PFSK-1 (cell line): ENCODE measurements at regions not wholly inside any gene's neighbourhood (a gene's known extent, or its start where the extent isn't known, plus 50 kb on each side); places are given as distances from the start of the nearest gene placed in this dataset.

Experiments used
- FOXP2 ChIP-seq: optimal IDR thresholded peaks from 2 replicates; pipeline ENCODE3; 2011; ENCODE audit warnings: borderline replicate concordance, control low read depth, inconsistent platforms; ENCODE audit not compliant: insufficient read depth; ENCODE audit errors: extremely low read length, extremely low read depth
- POLR2AphosphoS5 ChIP-seq: IDR thresholded peaks from 2 replicates; pipeline ENCODE4 v1.6.1; 2012; ENCODE audit warnings: low read depth, mild to moderate bottlenecking, control low read depth, low read length, moderate library complexity
- SIN3A ChIP-seq: IDR thresholded peaks from 2 replicates; pipeline ENCODE4 v1.6.1; 2012; ENCODE audit warnings: mild to moderate bottlenecking, low read length, moderate library complexity, borderline replicate concordance; ENCODE audit not compliant: insufficient read depth
- TAF1 ChIP-seq: IDR thresholded peaks from 2 replicates; pipeline ENCODE4 v1.6.1; 2012; ENCODE audit warnings: low read length, control low read depth, borderline replicate concordance; ENCODE audit not compliant: insufficient read depth
- TF ChIP-seq, protein P1 (sequence below), 2 experiments: IDR thresholded peaks; 2 replicates each; pipeline versions ENCODE4 v1.6.1 to v1.8.0; 2011 to 2012; ENCODE audit warnings: low read depth in 2 of 2, low read length in 2 of 2, control low read depth in 1 of 2, inconsistent platforms in 1 of 2, mild to moderate bottlenecking in 1 of 2, moderate library complexity in 1 of 2; ENCODE audit not compliant: insufficient read depth in 1 of 2

GRCh38 chr2:145548479-145548878 is 1028.6 kb upstream of the ZEB2 start:
- no peak for TF ChIP-seq SIN3A

GRCh38 chr2:145547620-145548019 is 1027.7 kb upstream of the ZEB2 start:
- TF ChIP-seq, protein P1, sequence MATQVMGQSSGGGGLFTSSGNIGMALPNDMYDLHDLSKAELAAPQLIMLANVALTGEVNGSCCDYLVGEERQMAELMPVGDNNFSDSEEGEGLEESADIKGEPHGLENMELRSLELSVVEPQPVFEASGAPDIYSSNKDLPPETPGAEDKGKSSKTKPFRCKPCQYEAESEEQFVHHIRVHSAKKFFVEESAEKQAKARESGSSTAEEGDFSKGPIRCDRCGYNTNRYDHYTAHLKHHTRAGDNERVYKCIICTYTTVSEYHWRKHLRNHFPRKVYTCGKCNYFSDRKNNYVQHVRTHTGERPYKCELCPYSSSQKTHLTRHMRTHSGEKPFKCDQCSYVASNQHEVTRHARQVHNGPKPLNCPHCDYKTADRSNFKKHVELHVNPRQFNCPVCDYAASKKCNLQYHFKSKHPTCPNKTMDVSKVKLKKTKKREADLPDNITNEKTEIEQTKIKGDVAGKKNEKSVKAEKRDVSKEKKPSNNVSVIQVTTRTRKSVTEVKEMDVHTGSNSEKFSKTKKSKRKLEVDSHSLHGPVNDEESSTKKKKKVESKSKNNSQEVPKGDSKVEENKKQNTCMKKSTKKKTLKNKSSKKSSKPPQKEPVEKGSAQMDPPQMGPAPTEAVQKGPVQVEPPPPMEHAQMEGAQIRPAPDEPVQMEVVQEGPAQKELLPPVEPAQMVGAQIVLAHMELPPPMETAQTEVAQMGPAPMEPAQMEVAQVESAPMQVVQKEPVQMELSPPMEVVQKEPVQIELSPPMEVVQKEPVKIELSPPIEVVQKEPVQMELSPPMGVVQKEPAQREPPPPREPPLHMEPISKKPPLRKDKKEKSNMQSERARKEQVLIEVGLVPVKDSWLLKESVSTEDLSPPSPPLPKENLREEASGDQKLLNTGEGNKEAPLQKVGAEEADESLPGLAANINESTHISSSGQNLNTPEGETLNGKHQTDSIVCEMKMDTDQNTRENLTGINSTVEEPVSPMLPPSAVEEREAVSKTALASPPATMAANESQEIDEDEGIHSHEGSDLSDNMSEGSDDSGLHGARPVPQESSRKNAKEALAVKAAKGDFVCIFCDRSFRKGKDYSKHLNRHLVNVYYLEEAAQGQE (IDR thresholded peaks at IDR 0.05; ENCODE audit: insufficient read depth in 1 of 2, low read depth in 2 of 2, low read length in 2 of 2), result no peak
- TF ChIP-seq TAF1, result no peak
- no peak for TF ChIP-seq SIN3A
- no peak for TF ChIP-seq FOXP2
- TF ChIP-seq POLR2AphosphoS5, result no peak

GRCh38 chr2:145546091-145546490 is 1026.2 kb upstream of the ZEB2 start:
- TF ChIP-seq TAF1, result no peak
- no peak for TF ChIP-seq POLR2AphosphoS5
- TF ChIP-seq, protein P1 (IDR thresholded peaks at IDR 0.05; ENCODE audit: insufficient read depth in 1 of 2, low read depth in 2 of 2, low read length in 2 of 2), result no peak
- no peak for TF ChIP-seq SIN3A
- no peak for TF ChIP-seq FOXP2

DNA sequence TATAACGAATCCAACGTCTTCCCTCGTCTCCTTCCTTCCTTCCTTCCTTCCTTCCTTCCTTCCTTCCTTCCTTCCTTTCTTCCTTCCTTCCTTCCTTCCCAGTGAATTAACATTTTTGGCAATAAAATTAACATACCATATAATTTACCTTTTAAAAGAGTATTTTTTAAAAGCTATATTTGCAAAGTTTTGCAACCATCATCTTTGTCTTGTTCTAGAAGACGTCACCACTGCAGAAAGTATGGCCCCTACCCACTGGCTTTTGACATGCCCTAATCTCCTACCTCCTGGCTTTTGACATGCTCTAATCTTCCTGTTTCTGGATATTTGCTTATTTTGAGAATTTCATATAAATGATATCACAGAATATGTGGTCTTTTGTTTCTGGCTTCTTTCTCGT is 1023.9 kb upstream of the ZEB2 start:
- no peak for TF ChIP-seq FOXP2
- no peak for TF ChIP-seq POLR2AphosphoS5
- no peak for TF ChIP-seq SIN3A
- TF ChIP-seq, protein P1 (IDR thresholded peaks at IDR 0.05; ENCODE audit: insufficient read depth in 1 of 2, low read depth in 2 of 2, low read length in 2 of 2), result no peak
- no peak for TF ChIP-seq TAF1

DNA sequence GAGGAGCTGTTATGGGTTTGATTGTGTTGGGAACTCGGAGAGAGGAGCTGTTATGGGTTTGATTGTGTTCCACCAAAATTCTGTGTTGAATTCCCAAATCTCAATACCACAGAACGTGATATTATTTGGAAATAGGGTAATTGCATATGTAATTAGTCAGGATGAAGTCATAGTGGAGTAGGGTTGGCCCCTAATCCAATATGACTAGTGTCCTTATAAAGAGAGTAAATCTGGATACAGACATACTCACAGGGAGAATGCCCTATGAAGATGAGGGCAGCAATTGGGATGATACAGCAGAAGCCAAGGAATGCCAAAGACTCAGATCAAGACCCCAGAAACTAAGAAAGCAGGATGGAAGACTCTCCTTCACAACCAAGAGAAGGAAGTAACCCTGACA is 1023.2 kb upstream of the ZEB2 start:
- no peak for TF ChIP-seq SIN3A

- TF ChIP-seq FOXP2 (no peak), TAF1 (no peak), SIN3A (no peak), POLR2AphosphoS5 (no peak)
- TF ChIP-seq, protein P1 (IDR thresholded peaks at IDR 0.05; ENCODE audit: insufficient read depth in 1 of 2, low read depth in 2 of 2, low read length in 2 of 2), result no peak
Observed at GRCh38 chr2:145541028-145541427, 1021.1 kb upstream of the ZEB2 start.
